OCI-M1 (cell line): ENCODE measurements at regions not wholly inside any gene's neighbourhood (a gene's known extent, or its start where the extent isn't known, plus 50 kb on each side); places are given as distances from the start of the nearest gene placed in this dataset.

Source experiments
- DNase-seq: peaks from one replicate; lab custom pipeline; 2025; lab: John Stamatoyannopoulos, UW

- DNase-seq: no peak
Measured at GRCh38 chr21:35938446-35938845, 121.9 kb downstream of the SETD4 start.

GRCh38 chr21:35933466-35933865 lies 126.9 kb downstream of the SETD4 start:
- DNase-seq: peak; percentile 60

DNA sequence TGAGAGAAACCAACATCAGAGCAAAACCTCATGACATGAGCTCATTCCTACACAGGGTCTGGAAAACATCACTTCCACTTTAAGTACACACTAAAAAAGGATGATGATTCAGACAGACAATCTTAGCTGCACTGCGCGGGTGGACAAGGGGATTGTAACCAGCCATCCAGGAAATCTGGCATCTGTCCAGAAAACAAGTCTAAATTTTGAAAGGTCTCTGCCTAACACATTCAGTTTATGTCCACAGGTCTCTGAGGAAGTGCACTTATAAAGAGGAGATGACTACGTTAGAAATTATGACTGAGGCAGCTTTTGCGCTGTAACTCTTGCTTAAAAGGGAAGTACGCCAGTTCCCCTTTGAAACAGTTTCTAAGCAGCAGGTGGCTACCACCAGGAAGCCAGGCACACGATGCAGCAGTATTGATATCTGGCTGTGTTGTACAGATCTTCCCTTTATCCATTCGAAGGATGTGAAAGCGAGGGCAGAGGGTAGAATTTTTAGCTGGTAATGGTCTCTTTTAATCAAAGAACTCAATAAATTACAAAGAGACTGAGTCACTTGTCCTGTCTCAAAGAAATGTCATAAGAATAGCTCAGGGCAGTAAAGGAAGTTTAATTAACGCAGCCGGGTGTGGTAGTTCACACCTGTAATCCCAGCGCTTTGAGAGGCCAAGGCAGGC lies 128.0 kb downstream of the SETD4 start:
- DNase-seq: peak; percentile 88

DNA sequence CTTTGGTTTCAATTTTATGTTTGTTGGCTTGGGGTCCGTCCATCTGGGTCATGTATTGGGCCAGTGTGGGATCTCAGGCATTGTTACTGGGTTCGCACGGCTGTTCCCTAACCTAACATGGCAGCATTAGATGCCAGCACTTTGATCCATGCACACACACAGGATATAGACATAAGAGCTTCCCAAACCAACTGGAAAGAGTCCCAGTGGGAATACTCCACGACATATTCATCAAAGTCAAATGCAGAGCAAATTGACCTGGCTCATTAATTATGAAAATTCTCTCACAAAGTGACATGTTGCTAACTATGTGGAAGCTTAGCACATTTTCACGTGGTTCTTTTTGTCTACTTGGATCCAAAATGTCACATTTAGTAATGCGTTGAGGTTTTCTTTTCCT lies 130.4 kb downstream of the SETD4 start:
- DNase-seq: no peak

DNA sequence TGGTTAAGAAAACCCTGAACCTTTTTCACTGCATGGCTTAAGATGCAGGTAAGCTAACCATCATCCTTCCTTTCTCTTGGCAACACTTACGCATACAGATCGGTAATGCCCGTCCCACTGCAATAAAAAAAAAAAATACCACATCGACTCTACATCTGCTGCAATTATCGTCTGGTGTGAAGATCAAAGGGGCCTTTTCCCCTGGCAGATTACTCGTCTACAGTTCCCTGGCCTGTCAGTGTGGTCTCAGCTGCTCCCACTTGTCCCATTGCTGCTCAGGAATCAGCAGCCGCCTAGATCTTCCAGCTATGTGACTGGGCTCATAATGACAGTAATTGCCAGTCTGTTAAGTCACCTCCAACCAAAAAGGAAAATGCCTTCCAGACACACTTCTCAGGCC lies 133.1 kb downstream of the SETD4 start:
- DNase-seq: no peak

DNA sequence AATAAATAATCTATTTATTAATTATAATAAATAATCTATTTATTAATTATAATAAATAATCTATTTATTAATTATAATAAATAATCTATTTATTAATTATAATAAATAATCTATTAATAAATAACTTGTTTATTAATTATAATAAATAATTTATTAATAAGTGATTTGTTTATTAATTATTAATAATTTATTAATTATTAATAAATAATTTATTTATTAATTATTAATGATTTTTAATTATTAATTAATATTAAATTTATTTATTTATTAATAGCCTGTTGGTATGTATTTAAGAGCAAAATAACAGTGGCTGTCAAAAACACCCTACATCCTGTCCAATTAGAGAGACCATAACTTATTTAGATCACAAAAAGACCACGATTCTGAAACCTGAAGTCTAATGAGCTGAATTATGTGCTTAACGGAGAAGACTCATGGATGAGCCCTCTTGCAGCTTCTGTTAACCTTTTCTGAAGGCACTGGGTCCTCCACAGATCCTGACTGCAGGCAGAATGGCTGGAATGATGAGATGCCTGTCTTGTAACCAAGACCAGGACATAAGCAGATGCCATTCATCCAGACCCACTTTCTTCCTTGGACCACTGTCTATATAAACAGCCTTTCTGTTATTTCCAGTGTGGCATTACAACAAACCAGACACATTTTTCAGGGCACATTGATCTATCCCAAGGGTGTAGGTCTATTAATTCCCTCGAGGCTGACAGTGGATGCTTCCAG lies 134.2 kb downstream of the SETD4 start:
- no peak for DNase-seq

DNA sequence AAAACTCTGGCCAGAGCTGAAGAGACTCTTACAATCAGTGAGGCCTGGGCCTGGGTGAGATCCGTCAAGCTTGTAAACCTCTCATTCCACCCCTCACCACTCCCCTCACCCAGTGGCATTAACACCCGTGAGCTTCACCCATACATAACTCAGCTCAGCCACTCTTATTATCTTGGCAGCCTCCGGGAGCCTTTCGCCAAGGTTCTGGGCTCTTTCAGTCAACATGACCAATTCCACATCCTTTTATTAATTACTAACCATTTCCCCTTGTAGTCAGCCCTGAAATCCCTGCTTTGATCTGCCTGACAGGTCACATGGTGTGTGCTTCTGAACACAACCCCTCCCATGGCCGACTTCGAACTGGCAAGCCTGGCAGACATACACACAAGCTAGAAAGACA lies 134.8 kb downstream of the SETD4 start:
- DNase-seq: peak; percentile 29

DNA sequence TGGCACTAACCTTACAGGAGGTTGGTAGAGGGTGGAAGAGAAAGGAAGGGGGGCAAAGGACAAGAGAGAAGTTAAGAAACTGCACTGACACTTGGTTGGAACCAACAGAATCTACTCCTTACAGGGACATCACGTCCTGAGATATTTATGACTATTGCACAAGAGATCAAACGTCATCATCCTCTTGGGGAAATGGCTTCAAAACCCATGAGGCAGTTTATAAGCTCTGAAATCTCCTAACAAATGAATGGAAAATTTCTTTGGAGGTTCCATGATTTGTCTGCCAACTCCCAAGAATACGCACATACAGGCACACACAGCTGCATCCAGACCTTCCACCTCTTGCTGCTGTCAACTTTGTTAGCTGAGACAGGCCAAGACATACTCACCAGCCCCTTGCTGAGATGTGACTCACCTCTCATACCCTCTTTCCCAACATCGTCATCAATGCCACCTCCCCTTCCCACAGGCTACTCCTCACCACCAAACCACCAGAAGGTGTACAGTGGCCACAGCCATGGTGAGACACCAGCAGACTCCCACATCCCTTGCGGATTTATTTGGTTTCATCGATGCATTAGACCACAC lies 135.5 kb downstream of the SETD4 start:
- peak; percentile 52 for DNase-seq

DNA sequence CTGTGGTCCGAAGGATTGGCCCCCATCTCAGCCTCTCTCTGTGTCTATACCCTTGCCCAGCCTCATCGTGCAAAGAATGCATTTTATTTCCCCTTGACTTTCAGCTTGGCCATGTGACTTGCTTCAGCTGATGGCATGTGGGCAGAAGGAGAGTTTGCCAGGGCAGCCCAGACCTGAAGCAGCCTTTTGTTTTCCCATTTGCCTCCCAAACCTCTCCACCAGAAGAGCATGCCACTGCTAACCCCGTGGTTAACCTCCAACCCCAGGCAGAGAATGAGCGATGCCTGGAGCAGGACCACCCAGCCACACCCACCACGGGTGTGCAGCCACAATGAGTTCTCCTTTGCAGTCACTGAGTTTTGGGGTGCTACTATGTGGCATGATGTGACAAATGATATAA lies 136.4 kb downstream of the SETD4 start:
- DNase-seq: no peak

DNA sequence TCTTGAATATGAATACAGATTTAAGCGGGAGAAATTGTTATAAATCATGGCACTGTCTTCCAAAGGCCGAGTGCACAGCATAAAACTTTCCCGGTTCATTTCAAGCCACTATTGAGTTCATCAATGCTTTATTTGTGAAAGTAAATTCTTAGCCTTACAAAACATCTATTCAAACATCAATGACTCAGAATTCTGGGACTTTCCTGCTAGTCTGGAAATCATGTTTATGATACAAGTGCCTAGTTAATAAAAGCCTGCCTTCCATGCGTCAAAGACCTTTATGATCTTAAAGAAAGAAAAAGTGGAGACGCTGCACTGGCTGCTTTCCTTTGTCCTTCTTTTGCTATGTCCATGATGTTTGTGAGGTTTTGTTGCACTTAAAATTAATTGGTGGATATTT lies 137.7 kb downstream of the SETD4 start:
- no peak for DNase-seq

- DNase-seq: no peak
Measured at GRCh38 chr21:35921471-35921870, 138.9 kb downstream of the SETD4 start.

DNA sequence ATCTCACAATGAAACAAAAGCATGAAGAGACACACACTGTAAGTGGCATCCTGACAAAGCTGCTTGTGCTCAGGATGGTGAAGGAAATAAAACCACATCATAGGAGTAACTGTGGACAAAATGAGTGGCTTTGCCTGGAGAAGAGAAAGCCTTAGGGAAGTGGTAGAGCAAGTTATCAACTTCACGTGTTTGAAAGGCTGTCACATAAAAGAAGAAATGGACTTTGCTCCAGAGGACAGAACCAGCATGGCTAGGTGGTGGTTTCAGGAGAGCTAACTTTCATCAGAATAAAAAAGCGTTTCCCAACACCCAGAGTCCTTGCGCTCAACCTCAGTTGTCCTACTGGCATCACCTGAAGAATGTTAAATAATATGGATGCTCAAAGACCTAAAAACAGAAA lies 139.9 kb downstream of the SETD4 start:
- DNase-seq: no peak

- no peak for DNase-seq
Measured at GRCh38 chr21:35915030-35915429, 145.3 kb downstream of the SETD4 start.

- no peak for DNase-seq
Measured at GRCh38 chr21:35911412-35912191, 148.7 kb downstream of the SETD4 start.

DNA sequence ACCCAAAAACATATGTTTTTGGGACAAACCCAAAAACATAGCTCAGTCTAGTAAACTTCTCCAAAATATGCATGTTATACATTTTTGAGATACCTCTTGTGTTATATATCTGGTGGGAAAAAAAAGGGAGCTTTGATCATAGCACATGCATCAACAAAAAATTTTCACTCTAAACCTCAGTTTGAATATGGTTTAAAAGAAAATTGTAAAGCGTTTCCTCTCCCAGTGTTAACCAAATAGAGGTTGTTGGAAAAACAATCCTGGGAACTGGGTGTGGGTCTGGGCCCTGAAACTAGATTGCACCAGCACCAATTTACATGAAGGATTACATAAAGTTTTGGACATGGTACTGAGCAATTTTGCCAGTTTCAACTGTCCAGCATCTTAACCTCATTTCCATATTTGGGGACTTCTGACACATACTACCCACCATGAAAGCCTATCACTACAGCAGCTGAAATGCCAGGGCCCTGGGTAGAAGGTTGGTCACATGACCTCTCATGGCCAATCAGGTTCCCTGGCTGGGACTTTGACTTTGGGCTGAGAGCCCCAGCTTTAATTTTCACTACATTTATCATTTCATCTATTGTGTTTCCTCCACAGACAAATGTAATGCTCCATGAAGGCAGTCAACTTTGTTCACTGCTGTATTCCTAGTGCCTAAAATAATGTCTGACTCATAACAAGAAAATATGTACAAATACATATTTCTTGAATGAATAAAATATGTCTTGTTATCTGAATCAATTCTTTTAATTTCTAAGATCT lies 150.7 kb downstream of the SETD4 start:
- no peak for DNase-seq

DNA sequence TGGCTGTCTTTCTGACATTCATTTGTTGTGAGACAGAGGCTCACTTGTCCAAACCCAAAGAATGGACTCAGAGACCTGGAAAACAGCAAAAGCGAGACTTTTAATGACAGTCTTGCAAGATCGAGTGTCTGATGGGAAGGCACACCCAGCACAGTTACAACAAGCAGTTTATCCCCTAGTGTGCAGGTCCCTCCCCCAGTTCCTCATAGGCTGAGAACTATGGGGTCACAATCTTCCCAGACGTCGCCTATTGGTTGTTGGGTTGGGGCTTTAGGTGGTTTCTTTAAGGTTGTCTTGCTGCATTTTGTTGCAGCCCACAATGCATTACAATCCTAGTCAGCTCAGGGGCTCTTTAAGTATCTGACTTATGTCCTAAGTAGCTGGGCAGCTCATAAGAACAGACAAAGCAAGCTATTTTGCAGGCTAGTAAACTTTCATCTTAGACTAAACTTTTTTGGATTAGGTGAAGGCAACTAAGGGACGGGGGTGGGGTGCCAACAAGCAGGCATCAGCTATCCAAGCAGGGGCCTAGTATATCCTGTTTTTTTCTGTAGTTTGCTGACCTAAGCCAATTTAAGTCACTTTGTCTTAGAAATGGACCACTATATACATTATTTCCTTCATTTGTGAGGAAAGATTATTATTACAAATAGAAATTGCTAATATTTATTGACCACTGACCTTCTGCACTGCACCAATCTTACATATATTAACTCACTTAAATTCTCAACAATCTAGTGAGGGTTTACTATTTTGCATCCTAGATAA lies 151.8 kb downstream of the SETD4 start:
- no peak for DNase-seq

DNA sequence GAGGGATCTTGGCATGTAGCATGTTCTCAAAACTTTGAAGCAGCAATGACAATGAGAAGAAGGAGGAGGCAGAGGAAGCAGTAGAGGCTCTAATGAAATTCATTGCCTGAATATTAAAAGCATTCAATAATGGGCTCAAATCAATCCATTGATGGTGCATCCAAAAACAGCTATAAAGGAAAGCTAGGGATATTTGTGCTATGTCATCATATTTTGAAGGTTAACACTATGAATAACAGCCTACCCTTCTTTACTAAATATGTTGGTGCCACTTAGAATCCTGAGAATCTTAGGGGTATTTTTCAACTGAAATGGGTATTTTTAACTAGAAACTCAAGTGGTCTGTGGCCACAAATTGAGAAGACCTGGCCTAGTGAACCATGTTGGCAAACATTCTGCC lies 153.7 kb downstream of the SETD4 start:
- DNase-seq: no peak

DNA sequence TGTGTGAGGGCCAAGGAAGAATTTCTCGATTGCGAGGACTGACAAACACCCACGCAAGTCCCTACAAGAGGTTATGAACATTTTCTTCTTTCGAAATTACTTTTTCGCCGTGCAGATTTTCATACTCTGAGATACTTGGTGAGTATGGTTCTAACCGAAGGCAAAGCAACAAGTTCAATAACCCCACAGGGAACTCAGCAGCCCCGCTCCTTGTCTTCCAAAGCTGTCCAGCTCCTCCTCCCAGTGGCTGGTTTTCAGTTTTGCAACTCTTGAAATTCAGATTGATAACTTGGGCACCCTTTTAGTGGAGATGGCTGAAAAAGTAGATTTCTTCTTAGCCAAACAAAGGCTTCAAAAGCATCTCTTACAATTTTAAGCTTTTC lies 154.4 kb downstream of the SETD4 start:
- no peak for DNase-seq

- DNase-seq: no peak
Measured at GRCh38 chr21:35905096-35905962, 155.0 kb downstream of the SETD4 start.

DNA sequence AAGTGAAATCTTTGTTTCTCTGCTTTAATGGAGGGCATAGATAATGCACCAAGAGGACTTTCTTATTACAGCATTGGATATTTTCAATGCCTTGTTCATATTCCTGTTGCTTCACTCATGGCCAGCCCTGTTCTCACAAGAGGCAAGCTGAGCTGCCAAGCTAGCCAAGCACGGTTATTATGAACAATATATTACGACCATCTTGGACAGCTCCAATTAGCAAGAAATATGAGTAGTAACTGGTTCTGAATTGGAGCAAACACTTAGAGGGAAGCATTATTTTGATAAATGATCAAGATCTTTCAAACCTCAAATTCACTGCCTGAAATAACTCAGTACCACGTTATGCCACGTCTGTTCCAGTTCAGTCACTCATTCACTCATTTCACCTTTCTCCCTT lies 159.8 kb downstream of the SETD4 start:
- no peak for DNase-seq
